Fibroblast of pulmonary artery (primary cell): ENCODE measurements at regions not wholly inside any gene's neighbourhood (a gene's known extent, or its start where the extent isn't known, plus 50 kb on each side); places are given as distances from the start of the nearest gene placed in this dataset.

Experiments used
- DNase-seq: peaks from one replicate; pipeline ENCODE4 v3.0.0-alpha.2; 2010; ENCODE audit warnings: low read depth
- H3K4me3 ChIP-seq: replicated peaks from 2 replicates; pipeline ENCODE4 v1.5.1; 2011; ENCODE audit warnings: low read depth, mild to moderate bottlenecking, control low read depth, low read length, moderate library complexity
- CTCF ChIP-seq: IDR thresholded peaks from 2 replicates; pipeline ENCODE4 v1.5.1; 2011; ENCODE audit warnings: mild to moderate bottlenecking, control low read depth, low read length, inconsistent platforms; ENCODE audit errors: missing control alignments

- TF ChIP-seq CTCF, result no peak
- no peak overlapping the region for H3K4me3 ChIP-seq
- DNase-seq, result no peak
These were observed 469.0 kb upstream of the FOXG1 start for GRCh38 chr14:28297559-28297958.

GRCh38 chr14:28298156-28298555 is 468.4 kb upstream of the FOXG1 start:
- peak; percentile 49 for DNase-seq
- TF ChIP-seq CTCF, result no peak
- H3K4me3 ChIP-seq, result no peak overlapping the region

GRCh38 chr14:28299227-28299626 is 467.4 kb upstream of the FOXG1 start:
- DNase-seq, result no peak
- H3K4me3 ChIP-seq, result no peak overlapping the region
- no peak for TF ChIP-seq CTCF

GRCh38 chr14:28300356-28300755 is 466.2 kb upstream of the FOXG1 start:
- no peak for DNase-seq
- no peak overlapping the region for H3K4me3 ChIP-seq
- TF ChIP-seq CTCF, result no peak

- H3K4me3 ChIP-seq, result no peak overlapping the region
- no peak for DNase-seq
- TF ChIP-seq CTCF, result no peak
These were observed 465.4 kb upstream of the FOXG1 start for GRCh38 chr14:28301179-28301578.

- H3K4me3 ChIP-seq, result no peak overlapping the region
- no peak for TF ChIP-seq CTCF
- DNase-seq, result peak; percentile 39
These were observed 463.3 kb upstream of the FOXG1 start for GRCh38 chr14:28303248-28303647.

- TF ChIP-seq CTCF, result no peak
- H3K4me3 ChIP-seq, result no peak overlapping the region
- DNase-seq, result no peak
These were observed 460.6 kb upstream of the FOXG1 start for GRCh38 chr14:28305938-28306337.
